Fibroblast of mammary gland (primary cell): ENCODE measurements at regions not wholly inside any gene's neighbourhood (a gene's known extent, or its start where the extent isn't known, plus 50 kb on each side); places are given as distances from the start of the nearest gene placed in this dataset.

Source experiments
- DNase-seq: peaks from one replicate; pipeline ENCODE4 v3.0.0-alpha.2; 2010; ENCODE audit warnings: low read depth
- H3K4me3 ChIP-seq: 2 replicates; pipeline ENCODE4 v1.5.1; 2011; ENCODE audit warnings: low read depth, mild to moderate bottlenecking, low read length, moderate library complexity; ENCODE audit not compliant: control insufficient read depth
- TF ChIP-seq, protein P1 (sequence below): conservative IDR thresholded peaks from 2 replicates; pipeline ENCODE4 v1.5.1; 2011; ENCODE audit warnings: low read depth, low read length, inconsistent platforms; ENCODE audit not compliant: control insufficient read depth, insufficient read depth

DNA sequence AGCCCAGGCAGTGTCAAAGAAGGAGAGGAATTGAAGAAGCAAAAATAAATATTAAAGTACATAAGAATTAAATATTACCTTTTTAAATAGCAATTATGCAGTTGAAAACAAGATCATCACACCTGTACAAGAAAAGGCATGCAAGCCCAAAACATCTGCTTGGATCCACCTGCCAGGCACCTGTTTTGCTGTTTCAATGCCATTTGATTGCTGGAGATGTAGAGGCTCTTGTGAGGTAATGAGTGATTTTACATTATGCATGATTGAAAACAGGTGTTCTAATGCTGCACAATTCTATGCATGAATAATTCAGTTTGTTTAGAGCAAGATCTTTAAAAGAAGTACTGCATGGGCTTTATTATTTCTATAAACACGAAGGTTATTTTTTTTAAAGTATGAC lies 700.6 kb upstream of the ZEB2 start:
- no peak overlapping the region for H3K4me3 ChIP-seq

DNA sequence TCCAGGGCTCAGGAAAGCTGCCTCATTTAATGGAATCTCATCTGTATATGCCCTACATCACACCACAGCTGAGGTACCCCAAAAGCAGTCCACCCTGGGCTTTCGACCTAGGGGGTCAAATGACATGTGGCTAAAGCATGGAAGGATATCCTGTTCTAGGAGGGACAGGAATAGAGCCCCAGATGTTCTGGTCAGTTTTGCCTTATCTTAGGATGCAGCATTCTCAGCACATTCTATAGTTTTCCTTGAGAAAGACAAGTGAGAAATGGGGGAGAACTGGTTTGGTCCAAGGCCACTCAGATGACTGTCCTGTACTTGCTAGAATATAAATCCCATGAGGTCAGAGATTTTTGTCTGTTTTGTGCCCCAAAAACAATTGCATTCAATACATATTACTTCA lies 688.0 kb upstream of the ZEB2 start:
- no peak for DNase-seq
- TF ChIP-seq, protein P1, sequence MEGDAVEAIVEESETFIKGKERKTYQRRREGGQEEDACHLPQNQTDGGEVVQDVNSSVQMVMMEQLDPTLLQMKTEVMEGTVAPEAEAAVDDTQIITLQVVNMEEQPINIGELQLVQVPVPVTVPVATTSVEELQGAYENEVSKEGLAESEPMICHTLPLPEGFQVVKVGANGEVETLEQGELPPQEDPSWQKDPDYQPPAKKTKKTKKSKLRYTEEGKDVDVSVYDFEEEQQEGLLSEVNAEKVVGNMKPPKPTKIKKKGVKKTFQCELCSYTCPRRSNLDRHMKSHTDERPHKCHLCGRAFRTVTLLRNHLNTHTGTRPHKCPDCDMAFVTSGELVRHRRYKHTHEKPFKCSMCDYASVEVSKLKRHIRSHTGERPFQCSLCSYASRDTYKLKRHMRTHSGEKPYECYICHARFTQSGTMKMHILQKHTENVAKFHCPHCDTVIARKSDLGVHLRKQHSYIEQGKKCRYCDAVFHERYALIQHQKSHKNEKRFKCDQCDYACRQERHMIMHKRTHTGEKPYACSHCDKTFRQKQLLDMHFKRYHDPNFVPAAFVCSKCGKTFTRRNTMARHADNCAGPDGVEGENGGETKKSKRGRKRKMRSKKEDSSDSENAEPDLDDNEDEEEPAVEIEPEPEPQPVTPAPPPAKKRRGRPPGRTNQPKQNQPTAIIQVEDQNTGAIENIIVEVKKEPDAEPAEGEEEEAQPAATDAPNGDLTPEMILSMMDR: no peak
- no peak overlapping the region for H3K4me3 ChIP-seq

More for the DNA sequence above, 700.6 kb upstream of the ZEB2 start:
- DNase-seq: peak; percentile 5
- TF ChIP-seq, protein P1: no peak

DNA sequence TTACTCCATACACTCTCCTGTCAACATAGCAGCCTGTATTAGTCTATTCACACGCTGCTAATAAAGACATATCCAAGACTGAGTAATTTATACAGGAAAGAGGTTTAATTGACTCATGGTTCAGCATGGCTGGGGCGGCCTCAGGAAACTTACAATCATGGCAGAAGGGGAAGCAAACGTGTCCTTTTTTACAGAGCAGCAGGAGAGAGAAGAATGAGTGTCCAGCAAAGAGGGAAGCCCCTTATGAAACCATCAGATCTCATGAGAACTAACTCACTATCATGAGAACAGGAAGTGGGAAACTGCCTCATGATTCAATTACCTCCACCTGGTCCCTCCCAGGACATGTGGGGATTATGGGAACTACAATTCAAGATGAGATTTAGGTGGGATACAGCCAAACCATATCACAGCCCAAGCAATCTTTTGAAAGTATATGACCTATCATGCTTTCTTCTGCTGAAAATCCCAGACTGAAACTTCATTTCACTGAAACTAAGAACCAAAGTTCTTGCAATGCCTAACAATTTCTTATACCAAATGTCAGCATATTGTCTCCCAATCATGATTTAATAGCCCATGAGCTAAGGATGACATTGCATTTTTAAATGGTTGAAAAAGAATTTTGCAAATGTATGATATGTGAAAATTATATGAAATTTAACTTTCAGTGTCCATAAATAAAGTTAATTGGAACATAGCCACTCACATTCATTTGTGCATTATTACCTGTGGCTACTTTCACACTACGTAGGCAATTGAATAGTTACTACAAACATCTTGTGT lies 686.8 kb upstream of the ZEB2 start:
- TF ChIP-seq, protein P1: no peak
- no peak for DNase-seq
- H3K4me3 ChIP-seq: no peak overlapping the region

DNA sequence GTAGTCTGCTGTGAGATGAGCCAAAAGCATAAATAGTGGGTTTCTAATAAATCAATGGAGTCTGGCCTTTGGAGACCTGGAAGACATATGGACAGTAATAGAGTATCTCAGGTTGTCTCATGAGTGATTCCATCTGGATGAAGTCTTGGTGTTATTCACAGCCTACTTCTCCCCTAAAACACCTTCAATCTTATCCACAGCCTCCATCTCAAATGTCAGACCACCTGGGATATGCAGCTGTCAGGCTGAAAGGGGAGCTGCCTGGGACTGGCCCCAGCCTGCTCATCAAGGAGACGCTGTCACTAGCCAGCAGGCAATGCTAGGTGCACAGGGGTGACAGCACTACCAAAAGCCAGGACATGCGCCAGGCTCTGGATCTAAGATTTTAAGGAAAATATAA lies 684.0 kb upstream of the ZEB2 start:
- H3K4me3 ChIP-seq: no peak overlapping the region
- TF ChIP-seq, protein P1: no peak
- no peak for DNase-seq

DNA sequence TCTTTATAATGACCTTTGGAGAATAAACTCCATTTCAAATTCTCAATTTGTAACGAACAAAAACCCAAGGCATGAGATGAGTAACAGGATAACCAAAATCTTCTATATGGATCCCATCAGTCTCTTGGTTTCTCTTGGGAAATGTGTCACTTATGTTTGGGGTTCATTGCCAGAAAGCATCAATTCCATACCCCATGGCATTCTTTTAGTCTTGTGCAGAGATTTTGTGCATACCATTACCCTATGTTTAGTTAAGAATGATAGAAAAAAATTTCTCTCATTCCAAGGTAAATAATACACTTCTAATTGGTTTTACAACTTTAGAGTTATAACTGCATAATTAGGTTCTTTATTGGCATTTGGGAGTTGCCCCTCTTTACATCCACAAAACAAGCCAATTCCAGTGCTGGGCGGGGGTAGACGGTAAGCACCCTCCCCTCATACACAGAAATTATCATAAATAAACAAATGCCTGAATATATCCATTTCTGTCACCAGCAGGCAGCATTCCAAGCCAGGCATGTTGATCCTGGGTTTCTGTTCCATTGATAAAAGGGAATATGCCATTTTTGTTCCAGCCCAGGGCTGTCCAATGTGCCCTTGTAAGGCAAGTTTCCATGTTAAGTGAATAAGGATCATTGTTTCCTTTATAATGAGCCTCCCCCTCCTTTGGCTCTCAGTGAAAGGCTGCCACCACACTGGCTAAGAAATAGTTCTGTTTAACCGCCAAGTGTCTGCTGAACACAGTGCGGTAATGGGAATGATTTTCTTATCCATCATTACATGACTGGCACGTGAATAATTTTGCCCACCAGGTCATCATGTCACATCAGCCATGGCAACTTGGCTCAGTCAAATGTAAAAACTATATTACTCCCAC lies 680.1 kb upstream of the ZEB2 start:
- no peak for DNase-seq
- no peak overlapping the region for H3K4me3 ChIP-seq
- TF ChIP-seq, protein P1: no peak

DNA sequence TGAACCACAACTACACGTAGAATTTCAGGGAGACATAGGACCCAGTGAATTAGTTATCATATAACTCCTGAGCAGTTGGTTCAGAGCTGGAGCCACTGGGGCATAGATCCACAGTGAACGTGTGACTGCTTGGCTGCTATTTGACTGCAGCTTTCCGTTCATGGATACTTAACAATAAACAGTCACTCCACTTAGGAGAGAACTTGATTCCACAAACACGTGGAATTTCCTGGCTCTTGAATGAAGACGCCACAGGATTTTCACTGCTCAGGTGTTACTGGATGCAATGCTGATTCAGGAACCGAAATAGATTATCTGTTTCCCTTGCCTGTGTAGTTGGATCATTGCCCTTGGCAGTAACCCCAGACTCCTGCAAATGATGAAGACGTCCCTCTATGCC lies 679.1 kb upstream of the ZEB2 start:
- TF ChIP-seq, protein P1: no peak
- H3K4me3 ChIP-seq: no peak overlapping the region
- no peak for DNase-seq
